ENCODE measurements at regions not wholly inside any gene's neighbourhood (a gene's known extent, or its start where the extent isn't known, plus 50 kb on each side); places are given as distances from the start of the nearest gene placed in this dataset.

DNA sequence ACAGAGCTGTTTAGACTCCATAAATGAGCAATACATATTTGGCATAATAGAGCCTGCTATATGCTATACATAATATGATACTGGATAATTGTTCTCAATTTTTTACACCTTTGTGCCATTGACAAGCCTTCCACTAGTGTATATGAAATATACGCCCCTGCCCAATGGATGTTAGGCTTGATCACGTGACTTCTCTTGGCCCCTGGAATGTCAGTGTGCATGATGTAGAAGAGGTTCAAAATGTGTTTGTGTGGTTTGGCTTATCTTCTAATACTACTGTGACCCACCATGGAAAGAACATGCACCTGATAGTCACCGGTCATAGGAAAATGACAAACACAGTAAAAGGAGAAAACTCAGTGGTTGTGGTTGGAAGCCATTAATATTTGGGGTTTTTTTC, 479.4 kb downstream of the PCDH20 start:
- no peak for DNase-seq (ENCODE audit: extremely low spot score)
- POLR2A ChIA-PET = no interaction called here
- no peak for TF ChIP-seq PKNOX1 (IDR thresholded peaks at IDR 0.05)
- TF ChIP-seq BHLHE40 (IDR thresholded peaks at IDR 0.05; ENCODE audit: borderline replicate concordance) = no peak
- TF ChIP-seq L3MBTL2 (conservative IDR thresholded peaks at IDR 0.05) = no peak
- TF ChIP-seq LEF1 (IDR thresholded peaks at IDR 0.05; ENCODE audit: borderline replicate concordance) = no peak
- TF ChIP-seq FOXM1 (IDR thresholded peaks at IDR 0.05; ENCODE audit: borderline replicate concordance) = no peak
- no peak for TF ChIP-seq FOXA1 (IDR thresholded peaks at IDR 0.05)
- TF ChIP-seq NFRKB (IDR thresholded peaks at IDR 0.05) = no peak
- no peak for TF ChIP-seq ELF4 (IDR thresholded peaks at IDR 0.05)
- no peak for TF ChIP-seq HDGF (IDR thresholded peaks at IDR 0.05; ENCODE audit: borderline replicate concordance)
- no peak for TF ChIP-seq ZNF384 (IDR thresholded peaks at IDR 0.05)
- TF ChIP-seq SUZ12 (IDR thresholded peaks at IDR 0.05) = no peak
- CTCF ChIA-PET = no interaction called here

- POLR2A ChIA-PET = no interaction called here
- CTCF ChIA-PET = interaction anchor here (0.5 kb wide), 1 partner anchor 137 kb away, joined by 3 read pairs; no protein-coding TSS in a partner anchor
- no peak for TF ChIP-seq ARNT (IDR thresholded peaks at IDR 0.05)
- no peak for TF ChIP-seq FOXK2 (IDR thresholded peaks at IDR 0.05)
- TF ChIP-seq ELF4 (IDR thresholded peaks at IDR 0.05) = no peak
- TF ChIP-seq L3MBTL2 (conservative IDR thresholded peaks at IDR 0.05) = no peak
- TF ChIP-seq PKNOX1 (IDR thresholded peaks at IDR 0.05) = no peak
- TF ChIP-seq LEF1 (IDR thresholded peaks at IDR 0.05; ENCODE audit: borderline replicate concordance) = no peak
- no peak for TF ChIP-seq ZNF384 (IDR thresholded peaks at IDR 0.05)
- TF ChIP-seq SP1 (IDR thresholded peaks at IDR 0.05) = no peak
- no peak for TF ChIP-seq FOXA1 (IDR thresholded peaks at IDR 0.05)
- no peak for TF ChIP-seq CTBP1 (IDR thresholded peaks at IDR 0.05; ENCODE audit: borderline replicate concordance)
- TF ChIP-seq HDGF (IDR thresholded peaks at IDR 0.05; ENCODE audit: borderline replicate concordance) = no peak
- no peak for TF ChIP-seq TARDBP (IDR thresholded peaks at IDR 0.05)
- TF ChIP-seq NFRKB (IDR thresholded peaks at IDR 0.05) = no peak
- no peak for TF ChIP-seq SUZ12 (IDR thresholded peaks at IDR 0.05)
- TF ChIP-seq BHLHE40 (IDR thresholded peaks at IDR 0.05; ENCODE audit: borderline replicate concordance) = no peak
- DNase-seq (ENCODE audit: extremely low spot score) = no peak
Measured at GRCh38 chr13:60933638-60934037, 482.0 kb downstream of the PCDH20 start.

DNA sequence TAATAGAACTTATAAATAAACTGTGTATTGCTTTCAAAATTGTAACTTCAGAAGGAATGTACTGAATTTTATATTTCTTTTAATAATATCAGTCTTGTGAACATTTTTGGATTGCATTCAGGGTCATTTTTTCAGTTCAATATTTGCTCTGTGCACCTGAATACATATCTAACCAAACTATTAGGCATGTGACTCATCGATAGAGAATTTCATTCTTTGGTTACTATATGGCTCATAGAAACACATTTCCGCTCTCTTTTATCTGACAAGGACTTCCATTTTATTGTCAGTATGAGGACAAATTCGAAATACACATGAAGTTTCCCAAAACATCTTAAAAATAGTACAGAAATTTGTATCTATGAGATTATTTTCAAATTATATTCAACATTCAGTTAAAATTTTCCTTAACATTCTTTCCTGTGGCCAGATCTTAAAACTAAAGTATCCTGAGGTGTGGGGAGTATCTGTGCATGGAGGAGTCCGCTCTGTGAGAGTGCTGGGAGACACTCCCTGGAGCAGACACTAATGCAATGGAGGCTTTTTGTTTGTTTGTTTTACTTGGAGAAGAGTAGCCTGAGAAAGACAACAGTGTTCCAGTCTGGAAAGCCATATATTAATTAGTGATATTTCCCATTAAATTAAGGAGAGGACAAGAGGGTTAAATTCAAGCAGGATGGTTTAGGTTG, 483.6 kb downstream of the PCDH20 start:
- DNase-seq (ENCODE audit: extremely low spot score) = no peak
- ChIA-PET CTCF (no interaction called here), POLR2A (no interaction called here)
- TF ChIP-seq HDGF (IDR thresholded peaks at IDR 0.05; ENCODE audit: borderline replicate concordance) (no peak), NFRKB (IDR thresholded peaks at IDR 0.05) (no peak), ZNF384 (IDR thresholded peaks at IDR 0.05) (no peak), FOXA1 (IDR thresholded peaks at IDR 0.05) (no peak), SP1 (IDR thresholded peaks at IDR 0.05) (no peak), TARDBP (IDR thresholded peaks at IDR 0.05) (no peak), ELF4 (IDR thresholded peaks at IDR 0.05) (no peak), L3MBTL2 (conservative IDR thresholded peaks at IDR 0.05) (no peak), LEF1 (IDR thresholded peaks at IDR 0.05; ENCODE audit: borderline replicate concordance) (no peak), SUZ12 (IDR thresholded peaks at IDR 0.05) (no peak), FOXM1 (IDR thresholded peaks at IDR 0.05; ENCODE audit: borderline replicate concordance) (no peak), CTBP1 (IDR thresholded peaks at IDR 0.05; ENCODE audit: borderline replicate concordance) (no peak), FOXK2 (IDR thresholded peaks at IDR 0.05) (no peak), ARNT (IDR thresholded peaks at IDR 0.05) (no peak), BHLHE40 (IDR thresholded peaks at IDR 0.05; ENCODE audit: borderline replicate concordance) (no peak), PKNOX1 (IDR thresholded peaks at IDR 0.05) (no peak)

- TF ChIP-seq LEF1 (IDR thresholded peaks at IDR 0.05; ENCODE audit: borderline replicate concordance) = no peak
- no peak for TF ChIP-seq ZNF384 (IDR thresholded peaks at IDR 0.05)
- TF ChIP-seq BHLHE40 (IDR thresholded peaks at IDR 0.05; ENCODE audit: borderline replicate concordance) = no peak
- no peak for TF ChIP-seq PKNOX1 (IDR thresholded peaks at IDR 0.05)
- TF ChIP-seq ARNT (IDR thresholded peaks at IDR 0.05) = no peak
- no peak for TF ChIP-seq HDGF (IDR thresholded peaks at IDR 0.05; ENCODE audit: borderline replicate concordance)
- TF ChIP-seq SUZ12 (IDR thresholded peaks at IDR 0.05) = no peak
- TF ChIP-seq FOXM1 (IDR thresholded peaks at IDR 0.05; ENCODE audit: borderline replicate concordance) = no peak
- TF ChIP-seq FOXA1 (IDR thresholded peaks at IDR 0.05) = no peak
- no peak for TF ChIP-seq CTBP1 (IDR thresholded peaks at IDR 0.05; ENCODE audit: borderline replicate concordance)
- no peak for TF ChIP-seq FOXK2 (IDR thresholded peaks at IDR 0.05)
- no peak for TF ChIP-seq ELF4 (IDR thresholded peaks at IDR 0.05)
- TF ChIP-seq TARDBP (IDR thresholded peaks at IDR 0.05) = no peak
- TF ChIP-seq SP1 (IDR thresholded peaks at IDR 0.05) = no peak
- ChIA-PET CTCF (no interaction called here), POLR2A (no interaction called here)
- no peak for DNase-seq (ENCODE audit: extremely low spot score)
Measured at GRCh38 chr13:60925686-60926085, 490.0 kb downstream of the PCDH20 start.

DNA sequence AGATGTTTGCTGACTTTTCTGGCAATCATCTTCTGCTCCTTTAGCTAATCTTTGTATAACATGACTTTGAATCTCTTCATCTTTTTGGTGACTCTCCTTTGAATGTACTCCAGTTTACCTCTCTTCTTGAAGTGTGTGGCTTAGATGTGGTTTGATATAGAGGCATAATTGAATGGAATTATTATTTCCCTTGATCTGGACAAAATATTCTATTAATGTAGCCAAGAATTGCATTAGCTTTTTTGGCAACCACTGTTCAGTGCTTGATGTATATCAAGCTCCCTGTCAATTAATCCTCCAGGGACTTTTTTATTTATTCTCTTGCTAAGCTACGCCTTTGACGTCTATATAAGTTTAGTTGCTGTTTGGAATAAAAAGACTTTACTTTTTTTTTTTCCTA, 490.8 kb downstream of the PCDH20 start:
- TF ChIP-seq CTBP1 (IDR thresholded peaks at IDR 0.05; ENCODE audit: borderline replicate concordance) (no peak), L3MBTL2 (conservative IDR thresholded peaks at IDR 0.05) (no peak), FOXA1 (IDR thresholded peaks at IDR 0.05) (no peak), ARNT (IDR thresholded peaks at IDR 0.05) (no peak), PKNOX1 (IDR thresholded peaks at IDR 0.05) (no peak), SUZ12 (IDR thresholded peaks at IDR 0.05) (no peak), BHLHE40 (IDR thresholded peaks at IDR 0.05; ENCODE audit: borderline replicate concordance) (no peak), FOXM1 (IDR thresholded peaks at IDR 0.05; ENCODE audit: borderline replicate concordance) (no peak), LEF1 (IDR thresholded peaks at IDR 0.05; ENCODE audit: borderline replicate concordance) (no peak), SP1 (IDR thresholded peaks at IDR 0.05) (no peak), ZNF384 (IDR thresholded peaks at IDR 0.05) (no peak), ELF4 (IDR thresholded peaks at IDR 0.05) (no peak), HDGF (IDR thresholded peaks at IDR 0.05; ENCODE audit: borderline replicate concordance) (no peak), TARDBP (IDR thresholded peaks at IDR 0.05) (no peak), NFRKB (IDR thresholded peaks at IDR 0.05) (no peak), FOXK2 (IDR thresholded peaks at IDR 0.05) (no peak)
- POLR2A ChIA-PET = no interaction called here
- DNase-seq (ENCODE audit: extremely low spot score) = no peak
- CTCF ChIA-PET = no interaction called here
